Activated CD4-positive, alpha-beta memory T cell treated with anti-CD3 and anti-CD28 coated beads, Interleukin-2, amount 10 ng/mL, durations not matched to agents 7 days and 5 days (primary cell): ENCODE measurements at regions not wholly inside any gene's neighbourhood (a gene's known extent, or its start where the extent isn't known, plus 50 kb on each side); places are given as distances from the start of the nearest gene placed in this dataset.

Experiments used
- CTCF ChIA-PET: fragments of 350-600 bp; sonication (Branson Sonifier 250); formaldehyde crosslinking; loops from one replicate; lab custom pipeline; 2021; ENCODE audit warnings: antibody characterized with exemption, inconsistent platforms; lab: Charles Lee
- POLR2A ChIA-PET: fragments of 350-600 bp; sonication (Branson Sonifier 250); formaldehyde crosslinking; loops from one replicate; lab custom pipeline; 2021; ENCODE audit warnings: antibody characterized with exemption; lab: Charles Lee
- DNase-seq: peaks from one replicate; pipeline ENCODE4 v3.0.0-alpha.2; 2020
- H3K27ac Mint-ChIP-seq: one replicate; pipeline ENCODE4 v1.8.0; 2021; ENCODE audit warnings: mild to moderate bottlenecking, mixed read lengths
- H3K27me3 Mint-ChIP-seq: one replicate; pipeline ENCODE4 v1.8.0; 2021; ENCODE audit warnings: mixed read lengths
- H3K36me3 Mint-ChIP-seq: one replicate; pipeline ENCODE4 v1.8.0; 2021; ENCODE audit warnings: low read depth, mixed read lengths
- H3K4me1 Mint-ChIP-seq: one replicate; pipeline ENCODE4 v1.8.0; 2021; ENCODE audit warnings: mixed read lengths
- H3K4me3 Mint-ChIP-seq: one replicate; pipeline ENCODE4 v1.8.0; 2021; ENCODE audit warnings: mild to moderate bottlenecking, mixed read lengths
- H3K9me3 Mint-ChIP-seq: one replicate; pipeline ENCODE4 v1.8.0; 2021; ENCODE audit warnings: mixed read lengths

GRCh38 chrX:45731448-45731847, 530.8 kb upstream of the DIPK2B start:
- DNase-seq = no peak
- Mint-ChIP-seq H3K4me3 (no peak overlapping the region), H3K36me3 (no peaks in the 10 kb centered on the region), H3K27ac (no peak overlapping the region), H3K4me1 (no peaks in the 10 kb centered on the region), H3K9me3 (peaks cover 10% of the 10 kb centered on the region), H3K27me3 (no peaks in the 10 kb centered on the region)
- ChIA-PET POLR2A (no interaction called here), CTCF (no interaction called here)

DNA sequence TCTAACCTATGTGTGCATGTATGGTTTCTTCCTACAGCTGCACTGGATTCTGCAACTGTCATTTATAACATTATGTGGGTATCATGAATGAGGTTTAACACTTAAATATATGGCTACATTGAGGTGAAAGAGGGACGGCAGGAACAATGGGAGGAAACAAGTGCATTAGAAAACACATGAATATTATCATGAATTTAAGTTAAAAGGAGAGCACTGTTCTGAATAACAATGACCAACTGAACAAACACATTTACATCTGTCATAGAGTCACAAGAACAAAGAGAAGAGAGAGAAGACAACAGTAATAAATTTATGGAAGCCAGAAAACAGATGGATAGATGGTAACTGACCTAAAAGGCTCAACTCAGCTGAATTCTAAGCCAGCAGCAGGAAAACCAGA, 527.1 kb upstream of the DIPK2B start:
- Mint-ChIP-seq H3K27me3 (no peaks in the 10 kb centered on the region), H3K4me1 (no peaks in the 10 kb centered on the region), H3K27ac (no peak overlapping the region), H3K36me3 (no peaks in the 10 kb centered on the region), H3K9me3 (peaks cover 2% of the 10 kb centered on the region), H3K4me3 (no peak overlapping the region)
- ChIA-PET POLR2A (interaction anchor here (1.1 kb wide), 1 partner anchor 10 kb away, joined by 3 read pairs; no protein-coding TSS in a partner anchor), CTCF (no interaction called here)
- no peak for DNase-seq

DNA sequence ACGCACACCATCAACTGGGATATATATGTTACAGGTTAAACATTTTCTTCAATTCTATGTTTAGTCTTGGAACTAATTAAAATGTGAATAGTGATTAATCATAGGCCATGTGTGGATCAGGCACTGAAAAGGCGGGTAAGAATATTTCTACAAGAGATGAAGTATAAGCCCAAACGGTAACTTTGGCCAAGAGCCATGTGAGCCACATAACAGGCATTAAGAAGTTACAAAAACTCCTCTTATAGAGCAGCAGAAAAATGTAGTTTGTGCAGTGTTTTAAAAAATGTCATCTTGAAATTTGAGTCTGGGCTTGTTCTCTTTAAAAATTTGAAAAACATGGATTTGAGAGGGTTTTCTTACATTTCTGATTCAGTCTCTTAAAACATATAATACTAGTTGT, 521.8 kb upstream of the DIPK2B start:
- Mint-ChIP-seq H3K4me3 (no peak overlapping the region), H3K9me3 (no peaks in the 10 kb centered on the region), H3K4me1 (peaks cover 13% of the 10 kb centered on the region), H3K27me3 (no peaks in the 10 kb centered on the region), H3K27ac (no peak overlapping the region), H3K36me3 (no peaks in the 10 kb centered on the region)
- CTCF ChIA-PET = no interaction called here
- POLR2A ChIA-PET = no interaction called here
- DNase-seq = no peak

DNA sequence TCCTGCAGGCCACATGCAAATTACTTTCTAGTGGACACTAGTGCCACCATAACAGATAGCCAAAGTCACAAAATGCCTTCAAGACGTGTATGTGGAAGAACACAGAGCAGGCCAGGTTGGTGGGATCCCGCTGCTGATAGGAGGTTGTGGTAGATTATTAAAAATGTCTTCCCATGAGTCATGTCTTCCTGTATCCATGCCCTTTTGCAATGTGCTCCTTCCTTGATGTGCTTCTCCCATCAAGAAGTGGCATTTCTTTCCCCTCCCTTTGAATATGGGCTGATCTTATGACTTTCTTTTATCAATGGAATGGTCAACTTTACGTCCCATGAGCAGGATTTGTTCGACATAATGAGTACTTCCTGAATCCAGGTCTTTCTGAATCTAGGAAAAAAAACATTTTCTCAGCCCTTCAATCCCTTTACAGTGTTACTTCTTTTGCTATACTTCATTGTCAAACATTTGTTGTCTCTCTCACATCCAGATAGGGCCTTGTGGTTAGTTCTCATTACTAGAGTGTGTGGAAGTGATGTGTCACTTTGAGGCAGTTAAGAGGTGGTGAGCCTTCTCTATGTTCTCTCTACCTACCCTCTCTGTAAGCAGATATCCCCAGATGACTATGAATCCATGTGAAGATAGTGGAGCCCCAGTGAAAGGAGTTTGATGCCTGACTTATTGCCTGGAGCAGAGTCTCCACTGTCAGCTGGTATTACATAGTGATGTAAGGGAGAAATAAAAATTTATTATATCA, 519.2 kb upstream of the DIPK2B start:
- Mint-ChIP-seq H3K27ac (no peak overlapping the region), H3K36me3 (peaks cover 2% of the 10 kb centered on the region), H3K27me3 (no peaks in the 10 kb centered on the region), H3K9me3 (peaks cover 8% of the 10 kb centered on the region), H3K4me3 (no peak overlapping the region), H3K4me1 (peaks cover 28% of the 10 kb centered on the region)
- DNase-seq = no peak
- POLR2A ChIA-PET = interaction anchor here (1.9 kb wide), 1 partner anchor 9 kb away, joined by 6 read pairs; no protein-coding TSS in a partner anchor
- CTCF ChIA-PET = no interaction called here

DNA sequence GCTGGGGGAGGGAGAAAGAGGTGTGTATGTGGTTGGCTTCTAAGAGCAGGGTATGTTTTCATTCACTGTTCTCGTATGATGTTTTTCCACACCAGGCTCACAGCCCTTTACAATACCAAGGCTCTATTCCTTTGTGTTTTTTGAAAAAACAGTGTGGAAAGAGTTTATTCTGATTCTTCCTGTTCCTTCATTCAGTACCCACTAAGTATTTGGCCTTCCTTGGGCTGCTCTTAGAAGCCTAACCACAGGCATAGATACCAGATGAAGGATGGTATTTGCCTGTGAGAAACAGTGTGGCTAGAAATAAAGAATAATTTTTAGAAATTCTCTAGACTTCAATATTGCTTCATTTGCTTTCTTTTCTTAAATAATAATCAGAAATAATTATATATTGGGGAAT, 518.0 kb upstream of the DIPK2B start:
- no peaks in the 10 kb centered on the region for H3K27me3 Mint-ChIP-seq
- no peak overlapping the region for H3K4me3 Mint-ChIP-seq
- peaks cover 2% of the 10 kb centered on the region for H3K36me3 Mint-ChIP-seq
- ChIA-PET POLR2A (no interaction called here), CTCF (no interaction called here)
- H3K27ac Mint-ChIP-seq = no peak overlapping the region
- DNase-seq = no peak
- H3K9me3 Mint-ChIP-seq = peaks cover 8% of the 10 kb centered on the region
- H3K4me1 Mint-ChIP-seq = peaks cover 32% of the 10 kb centered on the region

- ChIA-PET CTCF (no interaction called here), POLR2A (no interaction called here)
- no peak overlapping the region for H3K27ac Mint-ChIP-seq
- peaks cover 35% of the 10 kb centered on the region for H3K4me1 Mint-ChIP-seq
- H3K36me3 Mint-ChIP-seq = peaks cover 2% of the 10 kb centered on the region
- no peak overlapping the region for H3K4me3 Mint-ChIP-seq
- no peak for DNase-seq
- peaks cover 8% of the 10 kb centered on the region for H3K9me3 Mint-ChIP-seq
- H3K27me3 Mint-ChIP-seq = no peaks in the 10 kb centered on the region
These were observed 516.1 kb upstream of the DIPK2B start for GRCh38 chrX:45716750-45717149.

DNA sequence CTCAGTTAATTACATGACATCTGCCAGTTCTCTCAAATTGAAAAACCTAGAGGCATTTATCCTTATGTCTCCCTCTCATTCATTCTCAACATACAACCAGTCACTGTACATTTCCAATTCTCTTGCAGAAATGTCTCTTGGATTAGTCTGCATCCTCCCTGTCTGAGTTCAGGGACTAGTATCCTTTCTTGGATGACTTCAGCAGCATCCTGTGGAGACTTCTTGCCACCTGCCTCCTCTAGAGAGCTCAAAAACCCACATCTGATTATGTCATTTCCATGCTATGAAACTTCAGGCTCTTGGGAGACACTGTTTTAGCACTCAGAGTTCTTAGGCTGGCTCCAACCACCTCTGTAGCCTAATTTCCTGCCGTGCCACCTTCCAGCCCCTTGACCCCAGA, 515.1 kb upstream of the DIPK2B start:
- no peak overlapping the region for H3K4me3 Mint-ChIP-seq
- no peak overlapping the region for H3K27ac Mint-ChIP-seq
- H3K27me3 Mint-ChIP-seq = no peaks in the 10 kb centered on the region

GRCh38 chrX:45714866-45715265, 514.2 kb upstream of the DIPK2B start:
- Mint-ChIP-seq H3K27ac (no peak overlapping the region), H3K4me1 (peaks cover 47% of the 10 kb centered on the region), H3K27me3 (no peaks in the 10 kb centered on the region), H3K36me3 (peaks cover 2% of the 10 kb centered on the region), H3K4me3 (no peak overlapping the region), H3K9me3 (peaks cover 8% of the 10 kb centered on the region)
- no peak for DNase-seq
- ChIA-PET POLR2A (no interaction called here), CTCF (no interaction called here)

More for the DNA sequence above, 515.1 kb upstream of the DIPK2B start:
- no peak for DNase-seq
- ChIA-PET POLR2A (no interaction called here), CTCF (no interaction called here)
- H3K4me1 Mint-ChIP-seq = peaks cover 44% of the 10 kb centered on the region
- H3K36me3 Mint-ChIP-seq = peaks cover 2% of the 10 kb centered on the region
- peaks cover 8% of the 10 kb centered on the region for H3K9me3 Mint-ChIP-seq

- Mint-ChIP-seq H3K27me3 (no peaks in the 10 kb centered on the region), H3K4me3 (no peak overlapping the region), H3K27ac (no peak overlapping the region), H3K4me1 (peaks cover 49% of the 10 kb centered on the region), H3K36me3 (peaks cover 2% of the 10 kb centered on the region), H3K9me3 (peaks cover 9% of the 10 kb centered on the region)
- POLR2A ChIA-PET = no interaction called here
- DNase-seq = no peak
- CTCF ChIA-PET = no interaction called here
These were observed 511.4 kb upstream of the DIPK2B start for GRCh38 chrX:45712067-45712466.

- Mint-ChIP-seq H3K36me3 (peaks cover 2% of the 10 kb centered on the region), H3K9me3 (peaks cover 6% of the 10 kb centered on the region), H3K4me1 (peaks cover 47% of the 10 kb centered on the region), H3K27ac (peak overlapping the region; percentile 81), H3K27me3 (no peaks in the 10 kb centered on the region), H3K4me3 (no peak overlapping the region)
- ChIA-PET CTCF (interaction anchor here (1.5 kb wide), 1 partner anchor 697 kb away, joined by 3 read pairs; no protein-coding TSS in a partner anchor), POLR2A (interaction anchor here (1.3 to 2.1 kb wide), 3 partner anchors 10 to 55 kb away, joined by 3 to 11 read pairs (median 6); no protein-coding TSS in a partner anchor)
- DNase-seq = no peak
These were observed 510.6 kb upstream of the DIPK2B start for GRCh38 chrX:45711231-45711630.

DNA sequence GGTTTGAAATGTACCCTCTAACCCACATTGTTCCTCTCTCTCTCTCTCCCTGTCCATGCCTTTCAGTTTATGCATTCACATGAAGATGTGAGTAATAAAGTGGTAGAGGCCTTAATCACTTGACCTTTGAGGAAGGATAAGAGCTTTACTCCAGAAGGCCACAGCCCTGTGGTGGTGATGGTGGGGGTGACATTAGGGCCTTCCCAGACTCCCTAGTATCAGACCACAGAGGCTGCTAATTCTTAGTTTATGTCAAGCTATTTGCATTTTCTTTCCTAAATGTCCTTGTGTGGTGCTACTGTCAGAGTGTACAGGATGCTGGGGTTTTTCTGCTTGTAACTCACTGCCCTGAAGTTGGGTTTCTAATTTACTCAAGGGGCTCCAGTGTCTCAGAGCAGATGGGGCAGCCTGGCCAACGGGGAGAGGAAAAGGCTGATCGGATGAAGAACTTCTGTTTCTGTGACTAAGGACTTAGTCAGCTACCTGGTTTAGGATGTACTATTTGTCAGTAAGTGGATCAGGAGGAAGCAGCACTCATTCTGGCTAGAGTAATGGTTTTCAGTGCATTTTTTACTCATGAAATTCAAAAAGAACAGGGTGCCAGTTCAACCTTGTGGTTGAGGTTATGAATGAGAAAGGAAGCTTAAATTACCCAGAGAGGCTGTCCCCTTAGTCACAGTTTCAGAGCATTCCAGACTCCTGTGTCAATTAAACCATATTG, 509.6 kb upstream of the DIPK2B start:
- peak overlapping the region; percentile 81 for H3K27ac Mint-ChIP-seq
- no peaks in the 10 kb centered on the region for H3K36me3 Mint-ChIP-seq
- H3K9me3 Mint-ChIP-seq = peaks cover 2% of the 10 kb centered on the region
- H3K27me3 Mint-ChIP-seq = no peaks in the 10 kb centered on the region
- H3K4me1 Mint-ChIP-seq = peaks cover 38% of the 10 kb centered on the region
- ChIA-PET POLR2A (interaction anchor here (0.6 to 2.1 kb wide), 8 partner anchors 11 to 139 kb away, joined by 3 to 11 read pairs (median 4); no protein-coding TSS in a partner anchor), CTCF (interaction anchor here (0.7 to 1.5 kb wide), 2 partner anchors 185 to 698 kb away, joined by 3 read pairs; no protein-coding TSS in a partner anchor)
- DNase-seq = peak; percentile 51
- peak overlapping the region; percentile 35 for H3K4me3 Mint-ChIP-seq

DNA sequence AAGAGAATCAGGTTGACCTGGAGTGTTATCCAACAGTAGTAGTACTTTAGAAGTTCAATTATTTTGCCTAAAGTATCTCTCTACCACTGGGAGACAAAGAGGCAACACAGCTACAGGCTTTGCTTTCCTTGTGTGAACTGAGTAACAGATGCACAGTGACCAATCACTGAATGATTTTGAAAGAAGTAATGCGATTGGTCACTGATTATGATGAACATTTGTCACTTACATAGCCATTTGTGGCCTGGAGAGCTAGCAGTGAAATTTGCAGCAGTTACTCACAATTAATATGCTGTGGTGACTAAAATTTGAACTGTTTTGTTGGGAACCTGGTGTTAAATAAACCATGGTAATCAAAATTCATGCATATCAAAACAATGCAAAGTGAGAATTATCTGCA, 508.7 kb upstream of the DIPK2B start:
- Mint-ChIP-seq H3K36me3 (no peaks in the 10 kb centered on the region), H3K4me3 (no peak overlapping the region), H3K27me3 (no peaks in the 10 kb centered on the region), H3K9me3 (peaks cover 2% of the 10 kb centered on the region), H3K4me1 (peaks cover 30% of the 10 kb centered on the region), H3K27ac (peak overlapping the region; percentile 81)
- DNase-seq = no peak
- CTCF ChIA-PET = no interaction called here
- POLR2A ChIA-PET = interaction anchor here (1.0 to 2.1 kb wide), 2 partner anchors 46 to 49 kb away, joined by 5 to 11 read pairs; no protein-coding TSS in a partner anchor

DNA sequence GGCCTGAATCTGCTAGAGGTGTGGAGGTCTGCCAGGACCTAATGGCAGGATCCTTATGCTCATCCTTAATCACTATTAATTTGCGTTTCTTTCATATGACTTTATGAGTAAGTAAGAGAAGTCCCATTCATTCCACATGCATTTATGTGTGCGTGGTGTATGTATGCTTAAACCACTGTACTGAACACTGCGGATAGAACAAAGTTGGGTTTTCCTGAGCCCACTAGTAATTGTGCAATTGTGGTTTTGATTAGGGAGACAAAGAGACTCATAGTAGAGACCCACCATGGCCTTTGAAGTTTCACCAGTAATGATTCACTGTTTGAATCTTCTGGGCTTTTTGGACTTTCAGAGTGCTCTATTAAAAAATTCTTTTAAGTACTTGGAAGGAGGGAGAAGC, 498.5 kb upstream of the DIPK2B start:
- CTCF ChIA-PET = no interaction called here

More for the DNA sequence above, 498.5 kb upstream of the DIPK2B start:
- Mint-ChIP-seq H3K4me1 (peaks cover 10% of the 10 kb centered on the region), H3K27ac (no peak overlapping the region), H3K4me3 (no peak overlapping the region), H3K27me3 (no peaks in the 10 kb centered on the region), H3K36me3 (peaks cover 4% of the 10 kb centered on the region), H3K9me3 (peaks cover 5% of the 10 kb centered on the region)
- no peak for DNase-seq
- POLR2A ChIA-PET = no interaction called here
